ENCODE measurements at regions not wholly inside any gene's neighbourhood (a gene's known extent, or its start where the extent isn't known, plus 50 kb on each side); places are given as distances from the start of the nearest gene placed in this dataset.

DNA sequence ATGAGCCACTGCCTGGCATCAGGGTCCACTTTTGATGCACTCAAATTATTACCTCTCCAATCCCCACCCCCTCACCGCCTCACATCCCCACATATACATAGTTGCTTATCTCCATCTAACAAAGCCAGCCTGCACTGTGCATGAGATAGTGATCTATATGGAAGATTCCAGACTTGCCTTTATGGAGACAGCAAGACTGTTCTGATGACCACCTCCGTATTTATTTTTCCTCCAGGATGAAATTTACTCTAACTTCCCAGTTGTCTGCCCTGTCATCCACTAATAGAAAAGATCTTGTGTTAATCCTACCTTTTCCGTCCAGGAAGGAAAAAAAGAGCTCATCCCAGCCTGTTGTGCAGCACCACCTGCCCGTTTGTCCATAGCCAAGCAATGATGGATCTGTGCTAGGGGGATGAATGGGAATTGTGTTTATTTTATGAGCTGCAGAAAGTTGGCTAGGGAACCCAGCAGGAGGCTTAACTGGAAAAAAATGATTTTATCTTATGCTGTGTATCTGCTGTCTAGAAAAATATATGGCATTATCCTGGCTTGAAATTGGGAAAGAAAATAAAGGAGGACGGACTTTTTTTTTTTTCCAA, 114.5 kb downstream of the CD47 start:
- Mint-ChIP-seq H3K9me3 (no peaks in the 10 kb centered on the region), H3K4me1 (no peaks in the 10 kb centered on the region), H3K27ac (no peak overlapping the region), H3K36me3 (ENCODE audit: insufficient read depth in 1 of 3, low read depth in 3 of 3) (no peaks in the 10 kb centered on the region), H3K27me3 (ENCODE audit: low read depth) (no peaks in the 10 kb centered on the region), H3K4me3 (no peak overlapping the region)
- no peak overlapping the region for H2AFZ ChIP-seq (ENCODE audit: low read length)
- H2BK5ac ChIP-seq (ENCODE audit: insufficient read length, low read length), result no peak overlapping the region
- no peak overlapping the region for H4K8ac ChIP-seq (replicated peaks; ENCODE audit: insufficient read length, low read depth, low read length)
- no peaks in the 10 kb centered on the region for H3K27me3 ChIP-seq (ENCODE audit: insufficient read depth, low read length)
- H3K4ac ChIP-seq (ENCODE audit: low read depth, low read length), result no peak overlapping the region
- H3K27ac ChIP-seq (ENCODE audit: insufficient read length, low read depth, low read length), result no peak overlapping the region
- no peak overlapping the region for H3K14ac ChIP-seq (ENCODE audit: insufficient read depth, low read length)
- no peak overlapping the region for H2AK5ac ChIP-seq (ENCODE audit: insufficient read length, low read length)
- no peak overlapping the region for H3K4me2 ChIP-seq (ENCODE audit: insufficient read depth, insufficient read length, low read length)
- no peaks in the 10 kb centered on the region for H3K23me2 ChIP-seq (ENCODE audit: insufficient read length, low read depth, low read length, poor library complexity, severe bottlenecking)
- H3K56ac ChIP-seq (ENCODE audit: insufficient read length, low read depth, low read length), result no peak overlapping the region
- no peak overlapping the region for H3K9ac ChIP-seq (ENCODE audit: extremely low read depth, insufficient read length, low read length)
- H2BK120ac ChIP-seq (ENCODE audit: low read depth, low read length, poor library complexity, severe bottlenecking), result no peak overlapping the region
- no peaks in the 10 kb centered on the region for H4K20me1 ChIP-seq (ENCODE audit: control insufficient read depth, insufficient read depth, insufficient read length)
- H3T11ph ChIP-seq (ENCODE audit: low read length), result no peak overlapping the region
- no peak overlapping the region for H3K23ac ChIP-seq (ENCODE audit: insufficient read length, low read depth, low read length)
- TF ChIP-seq, protein P1, sequence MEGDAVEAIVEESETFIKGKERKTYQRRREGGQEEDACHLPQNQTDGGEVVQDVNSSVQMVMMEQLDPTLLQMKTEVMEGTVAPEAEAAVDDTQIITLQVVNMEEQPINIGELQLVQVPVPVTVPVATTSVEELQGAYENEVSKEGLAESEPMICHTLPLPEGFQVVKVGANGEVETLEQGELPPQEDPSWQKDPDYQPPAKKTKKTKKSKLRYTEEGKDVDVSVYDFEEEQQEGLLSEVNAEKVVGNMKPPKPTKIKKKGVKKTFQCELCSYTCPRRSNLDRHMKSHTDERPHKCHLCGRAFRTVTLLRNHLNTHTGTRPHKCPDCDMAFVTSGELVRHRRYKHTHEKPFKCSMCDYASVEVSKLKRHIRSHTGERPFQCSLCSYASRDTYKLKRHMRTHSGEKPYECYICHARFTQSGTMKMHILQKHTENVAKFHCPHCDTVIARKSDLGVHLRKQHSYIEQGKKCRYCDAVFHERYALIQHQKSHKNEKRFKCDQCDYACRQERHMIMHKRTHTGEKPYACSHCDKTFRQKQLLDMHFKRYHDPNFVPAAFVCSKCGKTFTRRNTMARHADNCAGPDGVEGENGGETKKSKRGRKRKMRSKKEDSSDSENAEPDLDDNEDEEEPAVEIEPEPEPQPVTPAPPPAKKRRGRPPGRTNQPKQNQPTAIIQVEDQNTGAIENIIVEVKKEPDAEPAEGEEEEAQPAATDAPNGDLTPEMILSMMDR (conservative IDR thresholded peaks at IDR 0.05), result no peak
- no peaks in the 10 kb centered on the region for H3K79me2 ChIP-seq (ENCODE audit: insufficient read depth, low read length)
- 0 out of 2 replicates have a peak, but pooled peaks cover under 1% of the 10 kb centered on the region for H3K4me1 ChIP-seq (ENCODE audit: insufficient read depth, low read length)
- no peaks in the 10 kb centered on the region for H3K79me1 ChIP-seq (ENCODE audit: insufficient read depth, low read depth, low read length, poor library complexity, severe bottlenecking)
- H4K91ac ChIP-seq (ENCODE audit: insufficient read length, low read depth, low read length), result no peak overlapping the region
- H3K9me3 ChIP-seq (ENCODE audit: control insufficient read depth, low read depth, low read length), result no peaks in the 10 kb centered on the region
- H2BK15ac ChIP-seq (ENCODE audit: low read depth, low read length), result no peak overlapping the region
- WGBS (ENCODE audit: extremely low coverage, insufficient read length, low lambda C conversion rate), result no CpG with 5 or more reads among the region's 5 CpGs
- H2BK20ac ChIP-seq (ENCODE audit: low read depth, low read length, poor library complexity, severe bottlenecking), result no peak overlapping the region
- no peak overlapping the region for H4K5ac ChIP-seq (ENCODE audit: insufficient read length, low read depth, low read length)
- DNase-seq, result no peak
- H2BK12ac ChIP-seq (ENCODE audit: insufficient read length, low read depth, low read length), result no peak overlapping the region
- H3K18ac ChIP-seq (ENCODE audit: insufficient read length, low read depth, low read length), result no peak overlapping the region

Measured in H9 (cell line).